ENCODE measurements at regions not wholly inside any gene's neighbourhood (a gene's known extent, or its start where the extent isn't known, plus 50 kb on each side); places are given as distances from the start of the nearest gene placed in this dataset.

- ATAC-seq (ENCODE audit: low FRiP score) (no peak), DNase-seq (ENCODE audit: low spot score) (no peak)
- no peak for TF ChIP-seq CTCF (IDR thresholded peaks at IDR 0.05)
These were observed 593.6 kb downstream of the BNC2 start for GRCh38 chr9:16276866-16277265.

GRCh38 chr9:16277471-16277960, 593.0 kb downstream of the BNC2 start:
- no peak for ATAC-seq (ENCODE audit: low FRiP score)
- TF ChIP-seq CTCF (IDR thresholded peaks at IDR 0.05) = no peak

GRCh38 chr9:16278326-16278999, 592.0 kb downstream of the BNC2 start:
- no peak for DNase-seq (ENCODE audit: low spot score)
- no peak for TF ChIP-seq CTCF (IDR thresholded peaks at IDR 0.05)
- ATAC-seq (ENCODE audit: low FRiP score) = no peak

More at GRCh38 chr9:16277471-16277960, 593.0 kb downstream of the BNC2 start:
- no peak for DNase-seq (ENCODE audit: low spot score)

GRCh38 chr9:16281707-16282106, 588.8 kb downstream of the BNC2 start:
- no peak for DNase-seq (ENCODE audit: low spot score)
- TF ChIP-seq CTCF (IDR thresholded peaks at IDR 0.05) = no peak
- peak; percentile 4 for ATAC-seq (ENCODE audit: low FRiP score)

GRCh38 chr9:16282216-16282615, 588.3 kb downstream of the BNC2 start:
- no peak for TF ChIP-seq CTCF (IDR thresholded peaks at IDR 0.05)
- DNase-seq (ENCODE audit: low spot score) (no peak), ATAC-seq (ENCODE audit: low FRiP score) (peak; percentile 38)

GRCh38 chr9:16282718-16283117, 587.8 kb downstream of the BNC2 start:
- TF ChIP-seq CTCF (IDR thresholded peaks at IDR 0.05) = no peak
- ATAC-seq (ENCODE audit: low FRiP score) = peak; percentile 7
- DNase-seq (ENCODE audit: low spot score) = no peak

- no peak for DNase-seq (ENCODE audit: low spot score)
- TF ChIP-seq CTCF (IDR thresholded peaks at IDR 0.05) = no peak
- ATAC-seq (ENCODE audit: low FRiP score) = no peak
These were observed 584.3 kb downstream of the BNC2 start for GRCh38 chr9:16286160-16286559.
